ENCODE measurements at regions not wholly inside any gene's neighbourhood (a gene's known extent, or its start where the extent isn't known, plus 50 kb on each side); places are given as distances from the start of the nearest gene placed in this dataset.

DNA sequence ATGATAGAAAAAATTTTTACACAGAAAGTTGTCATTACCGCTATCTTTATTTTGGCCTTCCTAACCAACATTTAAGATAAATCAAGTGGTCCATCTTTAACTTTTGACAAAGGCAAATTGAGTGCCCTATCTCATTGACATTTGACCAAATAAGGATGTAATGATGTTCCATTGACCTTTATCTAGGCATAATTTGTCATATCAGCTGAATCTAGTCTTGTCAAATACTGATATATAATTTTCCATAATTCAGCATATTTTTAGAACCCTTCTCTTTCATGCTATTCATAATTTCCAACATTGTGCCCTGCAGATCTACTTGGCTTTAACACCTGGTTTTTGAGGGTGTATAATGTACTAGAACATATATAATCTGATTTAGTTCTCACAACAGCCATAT is 63.8 kb downstream of the XCL1 start:
- Histone ChIP-seq H3K4me2 (ENCODE audit: low read length) (no peak overlapping the region), H3K9me3 (ENCODE audit: insufficient read depth, low read depth, low read length) (no peaks in the 10 kb centered on the region), H3K79me2 (ENCODE audit: insufficient read depth, low read length) (no peaks in the 10 kb centered on the region), H4K20me1 (ENCODE audit: insufficient read depth, low read length) (no peaks in the 10 kb centered on the region), H2AFZ (ENCODE audit: low read depth, low read length) (no peak overlapping the region), H3K4me3 (ENCODE audit: insufficient read depth, low read depth, low read length) (no peak overlapping the region), H3K9ac (ENCODE audit: low read length) (no peak overlapping the region), H3K36me3 (ENCODE audit: insufficient read depth, low read length) (no peaks in the 10 kb centered on the region), H3K4me1 (ENCODE audit: insufficient read depth, low read length) (peaks cover 13% of the 10 kb centered on the region), H3K27ac (ENCODE audit: low read depth, low read length) (no peak overlapping the region), H3K27me3 (ENCODE audit: insufficient read depth, low read length) (no peaks in the 10 kb centered on the region)
- DNase-seq (ENCODE audit: low read depth) = no peak
- no peak for FAIRE-seq
- Mint-ChIP-seq H3K9me3 (ENCODE audit: unreplicated experiment) (peaks cover 7% of the 10 kb centered on the region), H3K27me3 (ENCODE audit: low read depth, unreplicated experiment) (no peaks in the 10 kb centered on the region), H3K36me3 (ENCODE audit: low read depth, unreplicated experiment) (no peaks in the 10 kb centered on the region), H3K4me3 (ENCODE audit: unreplicated experiment) (no peak overlapping the region), H3K4me1 (ENCODE audit: low read depth, unreplicated experiment) (peaks cover 30% of the 10 kb centered on the region), H3K27ac (ENCODE audit: unreplicated experiment) (no peak overlapping the region)
- TF ChIP-seq, protein P1, sequence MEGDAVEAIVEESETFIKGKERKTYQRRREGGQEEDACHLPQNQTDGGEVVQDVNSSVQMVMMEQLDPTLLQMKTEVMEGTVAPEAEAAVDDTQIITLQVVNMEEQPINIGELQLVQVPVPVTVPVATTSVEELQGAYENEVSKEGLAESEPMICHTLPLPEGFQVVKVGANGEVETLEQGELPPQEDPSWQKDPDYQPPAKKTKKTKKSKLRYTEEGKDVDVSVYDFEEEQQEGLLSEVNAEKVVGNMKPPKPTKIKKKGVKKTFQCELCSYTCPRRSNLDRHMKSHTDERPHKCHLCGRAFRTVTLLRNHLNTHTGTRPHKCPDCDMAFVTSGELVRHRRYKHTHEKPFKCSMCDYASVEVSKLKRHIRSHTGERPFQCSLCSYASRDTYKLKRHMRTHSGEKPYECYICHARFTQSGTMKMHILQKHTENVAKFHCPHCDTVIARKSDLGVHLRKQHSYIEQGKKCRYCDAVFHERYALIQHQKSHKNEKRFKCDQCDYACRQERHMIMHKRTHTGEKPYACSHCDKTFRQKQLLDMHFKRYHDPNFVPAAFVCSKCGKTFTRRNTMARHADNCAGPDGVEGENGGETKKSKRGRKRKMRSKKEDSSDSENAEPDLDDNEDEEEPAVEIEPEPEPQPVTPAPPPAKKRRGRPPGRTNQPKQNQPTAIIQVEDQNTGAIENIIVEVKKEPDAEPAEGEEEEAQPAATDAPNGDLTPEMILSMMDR (IDR thresholded peaks at IDR 0.05; ENCODE audit: insufficient read depth, low read depth, low read length) = no peak
- no peak for TF ChIP-seq EZH2 (IDR thresholded peaks at IDR 0.05; ENCODE audit: insufficient read depth, low read length)

DNA sequence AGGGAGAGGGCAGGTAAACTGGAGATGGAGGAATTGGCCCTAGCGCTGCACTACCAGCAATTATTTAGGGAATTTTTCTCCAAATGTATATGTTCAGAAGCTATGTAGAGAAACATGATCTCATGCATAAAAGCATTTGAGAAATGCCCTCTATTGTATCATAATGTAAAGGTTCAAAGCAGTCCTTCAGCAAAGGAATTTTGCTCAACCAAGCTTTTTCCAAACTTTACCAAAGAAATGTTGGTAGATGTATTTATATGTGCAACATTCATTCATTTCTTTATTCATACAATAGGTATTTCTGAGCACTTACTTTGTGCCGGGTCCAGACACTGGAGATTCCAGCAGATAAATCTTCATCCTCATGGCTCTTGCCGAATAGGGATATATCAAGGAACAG is 64.4 kb downstream of the XCL1 start:
- Mint-ChIP-seq H3K4me1 (ENCODE audit: low read depth, unreplicated experiment) (peaks cover 30% of the 10 kb centered on the region), H3K27ac (ENCODE audit: unreplicated experiment) (no peak overlapping the region), H3K27me3 (ENCODE audit: low read depth, unreplicated experiment) (no peaks in the 10 kb centered on the region), H3K9me3 (ENCODE audit: unreplicated experiment) (peaks cover 7% of the 10 kb centered on the region), H3K36me3 (ENCODE audit: low read depth, unreplicated experiment) (no peaks in the 10 kb centered on the region), H3K4me3 (ENCODE audit: unreplicated experiment) (no peak overlapping the region)
- H3K9me3 ChIP-seq (ENCODE audit: insufficient read depth, low read depth, low read length) = no peaks in the 10 kb centered on the region
- no peak overlapping the region for H3K9ac ChIP-seq (ENCODE audit: low read length)
- FAIRE-seq = no peak
- H3K4me2 ChIP-seq (ENCODE audit: low read length) = no peak overlapping the region
- H3K27ac ChIP-seq (ENCODE audit: low read depth, low read length) = no peak overlapping the region
- H4K20me1 ChIP-seq (ENCODE audit: insufficient read depth, low read length) = no peaks in the 10 kb centered on the region
- no peak for TF ChIP-seq EZH2 (IDR thresholded peaks at IDR 0.05; ENCODE audit: insufficient read depth, low read length)
- TF ChIP-seq, protein P1 (IDR thresholded peaks at IDR 0.05; ENCODE audit: insufficient read depth, low read depth, low read length) = no peak
- H3K4me1 ChIP-seq (ENCODE audit: insufficient read depth, low read length) = peaks cover 13% of the 10 kb centered on the region
- no peaks in the 10 kb centered on the region for H3K36me3 ChIP-seq (ENCODE audit: insufficient read depth, low read length)
- no peaks in the 10 kb centered on the region for H3K27me3 ChIP-seq (ENCODE audit: insufficient read depth, low read length)
- H3K79me2 ChIP-seq (ENCODE audit: insufficient read depth, low read length) = no peaks in the 10 kb centered on the region
- H3K4me3 ChIP-seq (ENCODE audit: insufficient read depth, low read depth, low read length) = no peak overlapping the region
- DNase-seq (ENCODE audit: low read depth) = peak; percentile 16
- no peak overlapping the region for H2AFZ ChIP-seq (ENCODE audit: low read depth, low read length)

DNA sequence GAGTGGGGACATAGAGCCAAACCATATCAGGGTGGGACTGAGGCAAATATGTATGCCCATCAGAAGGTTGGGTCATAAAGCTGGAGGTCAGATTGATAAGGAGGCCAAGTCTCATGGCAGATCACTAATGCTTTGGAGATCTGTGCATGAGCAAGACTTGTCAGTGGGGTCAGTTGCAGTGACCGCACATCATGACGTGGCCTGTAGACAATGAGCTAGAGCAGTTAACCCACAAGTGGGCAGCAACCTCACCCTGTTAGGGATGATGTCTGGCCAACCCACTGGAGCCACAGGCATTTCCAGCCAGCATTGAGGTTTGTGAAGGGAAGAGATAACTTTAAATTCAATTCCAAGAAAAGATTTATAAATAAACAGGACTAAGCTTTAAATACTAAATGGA is 66.7 kb downstream of the XCL1 start:
- H3K4me3 ChIP-seq (ENCODE audit: insufficient read depth, low read depth, low read length) = no peak overlapping the region
- no peak overlapping the region for H3K9ac ChIP-seq (ENCODE audit: low read length)
- no peak for FAIRE-seq
- peak overlapping the region; percentile 13 for H3K27ac ChIP-seq (ENCODE audit: low read depth, low read length)
- H3K36me3 Mint-ChIP-seq (ENCODE audit: low read depth, unreplicated experiment) = no peaks in the 10 kb centered on the region
- H3K27me3 ChIP-seq (ENCODE audit: insufficient read depth, low read length) = no peaks in the 10 kb centered on the region
- peak; percentile 100 for DNase-seq (ENCODE audit: low read depth)
- no peaks in the 10 kb centered on the region for H3K36me3 ChIP-seq (ENCODE audit: insufficient read depth, low read length)
- H3K4me2 ChIP-seq (ENCODE audit: low read length) = peak overlapping the region; percentile 30
- peaks cover 4% of the 10 kb centered on the region for H3K9me3 Mint-ChIP-seq (ENCODE audit: unreplicated experiment)
- H3K27ac Mint-ChIP-seq (ENCODE audit: unreplicated experiment) = peak overlapping the region; percentile 48
- no peak overlapping the region for H3K4me3 Mint-ChIP-seq (ENCODE audit: unreplicated experiment)
- H3K27me3 Mint-ChIP-seq (ENCODE audit: low read depth, unreplicated experiment) = no peaks in the 10 kb centered on the region
- H3K9me3 ChIP-seq (ENCODE audit: insufficient read depth, low read depth, low read length) = no peaks in the 10 kb centered on the region
- TF ChIP-seq, protein P1 (IDR thresholded peaks at IDR 0.05; ENCODE audit: insufficient read depth, low read depth, low read length) = no peak
- TF ChIP-seq EZH2 (IDR thresholded peaks at IDR 0.05; ENCODE audit: insufficient read depth, low read length) = no peak
- peaks cover 5% of the 10 kb centered on the region for H3K4me1 ChIP-seq (ENCODE audit: insufficient read depth, low read length)
- H2AFZ ChIP-seq (ENCODE audit: low read depth, low read length) = no peak overlapping the region
- H4K20me1 ChIP-seq (ENCODE audit: insufficient read depth, low read length) = no peaks in the 10 kb centered on the region
- no peaks in the 10 kb centered on the region for H3K79me2 ChIP-seq (ENCODE audit: insufficient read depth, low read length)
- peaks cover 11% of the 10 kb centered on the region for H3K4me1 Mint-ChIP-seq (ENCODE audit: low read depth, unreplicated experiment)
